Calu3 (cell line): ENCODE measurements at regions not wholly inside any gene's neighbourhood (a gene's known extent, or its start where the extent isn't known, plus 50 kb on each side); places are given as distances from the start of the nearest gene placed in this dataset.

Experiments used
- BruUV-seq: library from RNA; stranded (reverse); fragments of 400-500 nt; replicated peaks from 2 replicates; lab custom pipeline; 2021; lab: Mats Ljungman, UMichigan
- CTCF ChIA-PET: fragments of 300-600 bp; sonication (Branson Sonifier 250); formaldehyde crosslinking; loops from one replicate; lab custom pipeline; 2022; ENCODE audit warnings: antibody characterized with exemption; lab: Charles Lee
- DNase-seq: peaks from one replicate; pipeline ENCODE4 v3.0.0; 2022
- H3K27ac Mint-ChIP-seq: one replicate; pipeline ENCODE4 v1.8.0; 2022; ENCODE audit warnings: mixed read lengths; ENCODE audit not compliant: unreplicated experiment
- H3K27me3 Mint-ChIP-seq: one replicate; pipeline ENCODE4 v1.8.0; 2022; ENCODE audit warnings: mixed read lengths; ENCODE audit not compliant: unreplicated experiment
- H3K36me3 Mint-ChIP-seq: one replicate; pipeline ENCODE4 v1.8.0; 2022; ENCODE audit warnings: mild to moderate bottlenecking, moderate library complexity, mixed read lengths; ENCODE audit not compliant: insufficient read depth, unreplicated experiment
- H3K4me1 Mint-ChIP-seq: one replicate; pipeline ENCODE4 v1.8.0; 2022; ENCODE audit warnings: mild to moderate bottlenecking, low read depth, mixed read lengths; ENCODE audit not compliant: unreplicated experiment
- H3K4me3 Mint-ChIP-seq: one replicate; pipeline ENCODE4 v1.8.0; 2022; ENCODE audit warnings: mild to moderate bottlenecking, low read depth, moderate library complexity, mixed read lengths; ENCODE audit not compliant: unreplicated experiment
- H3K9me3 Mint-ChIP-seq: one replicate; pipeline ENCODE4 v1.8.0; 2022; ENCODE audit warnings: low read depth, mixed read lengths; ENCODE audit not compliant: unreplicated experiment
- CTCF ChIP-seq: fragments of 200-600 bp; IDR thresholded peaks from one replicate; pipeline ENCODE4 v1.8.0; 2022; ENCODE audit warnings: antibody characterized with exemption; ENCODE audit not compliant: unreplicated experiment
- intact Hi-C: fragments of 100-400 bp; cut with micrococcal nuclease; formaldehyde crosslinking; loops from one replicate; pipeline ENCODE4 v1.10.0; 2022; ENCODE audit not compliant: unreplicated experiment

GRCh38 chr7:67698354-67698753 lies 701.7 kb downstream of the TYW1 start:
- no peaks in the 10 kb centered on the region for H3K36me3 Mint-ChIP-seq
- DNase-seq, result no peak
- no peak overlapping the region for H3K27ac Mint-ChIP-seq
- BruUV-seq, result no TSS peak
- no peak overlapping the region for H3K4me3 Mint-ChIP-seq
- CTCF ChIA-PET, result no interaction called here
- intact Hi-C loops, result no loop called here
- TF ChIP-seq CTCF, result no peak
- peaks cover 18% of the 10 kb centered on the region for H3K4me1 Mint-ChIP-seq
- no peaks in the 10 kb centered on the region for H3K27me3 Mint-ChIP-seq
- H3K9me3 Mint-ChIP-seq, result peaks cover 6% of the 10 kb centered on the region

- Mint-ChIP-seq H3K4me1 (no peaks in the 10 kb centered on the region), H3K27ac (no peak overlapping the region), H3K4me3 (no peak overlapping the region), H3K27me3 (no peaks in the 10 kb centered on the region), H3K9me3 (peaks cover 10% of the 10 kb centered on the region), H3K36me3 (no peaks in the 10 kb centered on the region)
- intact Hi-C loops, result no loop called here
- CTCF ChIA-PET, result interaction anchor here (0.5 to 0.6 kb wide), 2 partner anchors 1265 to 1844 kb away, joined by 3 read pairs; no protein-coding TSS in a partner anchor
- no TSS peak for BruUV-seq
- DNase-seq, result no peak
- TF ChIP-seq CTCF, result no peak
These were observed 709.2 kb downstream of the TYW1 start for GRCh38 chr7:67705850-67706249.

GRCh38 chr7:67711706-67712105 lies 715.1 kb downstream of the TYW1 start:
- no peaks in the 10 kb centered on the region for H3K27me3 Mint-ChIP-seq
- H3K27ac Mint-ChIP-seq, result no peak overlapping the region
- H3K4me3 Mint-ChIP-seq, result no peak overlapping the region
- BruUV-seq, result no TSS peak
- TF ChIP-seq CTCF, result no peak
- CTCF ChIA-PET, result no interaction called here
- intact Hi-C loops, result no loop called here
- H3K9me3 Mint-ChIP-seq, result peaks cover 7% of the 10 kb centered on the region
- DNase-seq, result no peak
- no peaks in the 10 kb centered on the region for H3K36me3 Mint-ChIP-seq
- no peaks in the 10 kb centered on the region for H3K4me1 Mint-ChIP-seq

GRCh38 chr7:67713451-67714056 lies 716.9 kb downstream of the TYW1 start:
- no TSS peak for BruUV-seq
- Mint-ChIP-seq H3K4me3 (no peak overlapping the region), H3K36me3 (no peaks in the 10 kb centered on the region), H3K4me1 (no peaks in the 10 kb centered on the region), H3K9me3 (peaks cover 7% of the 10 kb centered on the region), H3K27me3 (no peaks in the 10 kb centered on the region), H3K27ac (no peak overlapping the region)
- intact Hi-C loops, result no loop called here
- DNase-seq, result no peak
- TF ChIP-seq CTCF, result no peak
- CTCF ChIA-PET, result interaction anchor here (0.5 to 0.6 kb wide), 2 partner anchors 161 to 1612 kb away, joined by 3 read pairs; no protein-coding TSS in a partner anchor
